SK-N-SH (cell line): ENCODE measurements at regions not wholly inside any gene's neighbourhood (a gene's known extent, or its start where the extent isn't known, plus 50 kb on each side); places are given as distances from the start of the nearest gene placed in this dataset.

ENCODE experiments used
- CTCF ChIA-PET: fragments of 300-600, 350-600 bp; formaldehyde crosslinking; extraction: SDS; loops from one replicate; lab custom pipeline; 2021; lab: Yijun Ruan, JAX
- POLR2A ChIA-PET: fragments of 350-600 bp; sonication (Branson Sonifier 250); formaldehyde crosslinking; extraction: SDS; loops from one replicate; lab custom pipeline; 2020; ENCODE audit warnings: antibody characterized with exemption, inconsistent platforms; lab: Yijun Ruan, JAX
- DNase-seq: peaks from one replicate; pipeline ENCODE4 v3.0.0; 2012
- H2AFZ ChIP-seq: fragments of 200-600 bp; sonication (generic); 2 replicates; pipeline ENCODE4 v1.8.1; 2016; ENCODE audit warnings: antibody characterized with exemption, mild to moderate bottlenecking, low read depth
- H3F3A ChIP-seq: fragments of 200-600 bp; sonication (generic); replicated peaks from 2 replicates; pipeline ENCODE3; 2016; ENCODE audit warnings: antibody characterized with exemption, mild to moderate bottlenecking; ENCODE audit not compliant: insufficient read depth
- H3K27ac ChIP-seq, 2 experiments: fragments of 200-500 bp in 1 of 2; fragments of 200-600 bp in 1 of 2; sonication (Bioruptor generic) in 1 of 2; sonication (generic), shearing (Covaris generic) in 1 of 2; 2 replicates each; pipeline versions ENCODE4 v1.5.1 to v1.6.1; 2014 to 2016; ENCODE audit warnings: low read depth in 2 of 2, inconsistent platforms in 1 of 2, low read length in 1 of 2, mild to moderate bottlenecking in 1 of 2, mixed read lengths in 1 of 2
- H3K27me3 ChIP-seq: fragments of 200-600 bp; sonication (generic), shearing (Covaris generic); 2 replicates; pipeline ENCODE4 v1.6.1; 2016; ENCODE audit warnings: mixed run types; ENCODE audit not compliant: insufficient read depth
- H3K36me3 ChIP-seq, 2 experiments: fragments of 200-500 bp in 1 of 2; fragments of 200-600 bp in 1 of 2; sonication (Bioruptor generic) in 1 of 2; sonication (generic) in 1 of 2; replicated peaks in 1 of 2; 2 replicates each; pipeline versions ENCODE3 to v1.5.1; 2014 to 2016; ENCODE audit warnings: low read length in 1 of 2, mild to moderate bottlenecking in 1 of 2; ENCODE audit not compliant: insufficient read depth in 2 of 2, control insufficient read depth in 1 of 2
- H3K4me1 ChIP-seq, 2 experiments: fragments of 200-500 bp in 1 of 2; fragments of 200-600 bp in 1 of 2; sonication (Bioruptor generic) in 1 of 2; sonication (generic), shearing (Covaris generic) in 1 of 2; 2 replicates each; pipeline versions ENCODE4 v1.5.1 to v1.6.1; 2014 to 2016; ENCODE audit warnings: low read depth in 1 of 2, low read length in 1 of 2, mixed run types in 1 of 2; ENCODE audit not compliant: insufficient read depth in 2 of 2, control insufficient read depth in 1 of 2
- H3K4me2 ChIP-seq: fragments of 200-600 bp; sonication (generic), shearing (Covaris generic); 2 replicates; pipeline ENCODE4 v1.6.1; 2017; ENCODE audit warnings: mixed run types
- H3K4me3 ChIP-seq, 2 experiments: fragments of 200-500 bp in 1 of 2; fragments of 200-600 bp in 1 of 2; sonication (Bioruptor generic) in 1 of 2; sonication (generic), shearing (Covaris generic) in 1 of 2; 2 replicates each; pipeline versions ENCODE4 v1.5.1 to v1.8.1; 2014 to 2016; ENCODE audit warnings: low read depth in 2 of 2, inconsistent platforms in 1 of 2, low read length in 1 of 2, mild to moderate bottlenecking in 1 of 2, mixed read lengths in 1 of 2, moderate library complexity in 1 of 2
- H3K79me2 ChIP-seq: fragments of 200-600 bp; sonication (generic); 2 replicates; pipeline ENCODE4 v1.8.1; 2017; ENCODE audit warnings: mild to moderate bottlenecking; ENCODE audit not compliant: insufficient read depth
- H3K9ac ChIP-seq: fragments of 200-600 bp; sonication (generic); 2 replicates; pipeline ENCODE4 v1.6.1; 2017; ENCODE audit warnings: mixed run types
- H3K9me2 ChIP-seq: fragments of 200-600 bp; sonication (generic); 2 replicates; pipeline ENCODE4 v1.6.1; 2017; ENCODE audit warnings: mixed run types
- H3K9me3 ChIP-seq: fragments of 200-600 bp; sonication (generic); 2 replicates; pipeline ENCODE4 v1.6.1; 2017; ENCODE audit warnings: mixed run types, mild to moderate bottlenecking, moderate library complexity
- H4K20me1 ChIP-seq: fragments of 200-600 bp; sonication (generic); 2 replicates; pipeline ENCODE4 v1.6.1; 2017; ENCODE audit warnings: mild to moderate bottlenecking, mixed run types; ENCODE audit not compliant: insufficient read depth
- EP300 ChIP-seq, 2 experiments: IDR thresholded peaks; 2 replicates each; pipeline versions ENCODE4 v1.4.0 to v1.6.1; 2012; ENCODE audit warnings: borderline replicate concordance in 1 of 2, low read depth in 1 of 2, low read length in 1 of 2
- GABPA ChIP-seq: IDR thresholded peaks from 2 replicates; pipeline ENCODE4 v1.4.0; 2012; ENCODE audit warnings: low read depth, mild to moderate bottlenecking
- GATA2 ChIP-seq: sonication (generic); formaldehyde crosslinking; IDR thresholded peaks from 2 replicates; pipeline ENCODE4 v1.5.0; 2020; ENCODE audit warnings: mild to moderate bottlenecking, missing genetic modification reagents
- JUND ChIP-seq: IDR thresholded peaks from 2 replicates; pipeline ENCODE4 v1.4.0; 2012
- MAX ChIP-seq: IDR thresholded peaks from 2 replicates; pipeline ENCODE4 v1.4.0; 2012; ENCODE audit warnings: low read depth
- NFIC ChIP-seq: IDR thresholded peaks from 2 replicates; pipeline ENCODE4 v1.4.0; 2012; ENCODE audit warnings: borderline replicate concordance
- PBX3 ChIP-seq: IDR thresholded peaks from 2 replicates; pipeline ENCODE4; 2012
- POLR2AphosphoS5 ChIP-seq: IDR thresholded peaks from 2 replicates; pipeline ENCODE4 v1.6.1; 2012; ENCODE audit warnings: low read depth, low read length
- RXRA ChIP-seq: IDR thresholded peaks from 2 replicates; pipeline ENCODE4 v1.4.0; 2012; ENCODE audit warnings: low read depth, mild to moderate bottlenecking, borderline replicate concordance
- TCF12 ChIP-seq: IDR thresholded peaks from 2 replicates; pipeline ENCODE4 v1.4.0; 2012
- USF2 ChIP-seq: fragments of 150-350 bp; IDR thresholded peaks from 2 replicates; pipeline ENCODE4 v1.6.1; 2017; ENCODE audit warnings: antibody characterized with exemption, low read length, low read depth, borderline replicate concordance
- WGBS: methylation state at CpG from one replicate; pipeline ENCODE4 v1.1.6; 2017; ENCODE audit warnings: low lambda C conversion rate; 5-methylcytosine and 5-hydroxymethylcytosine counted together

- TF ChIP-seq GABPA (no peak), MAX (no peak), PBX3 (no peak), USF2 (no peak)
Measured at GRCh38 chr11:11076276-11076675, 218.4 kb upstream of the ZBED5 start (continued).

GRCh38 chr11:11075515-11076171 is 217.8 kb upstream of the ZBED5 start:
- CTCF ChIA-PET = interaction anchor here (0.6 to 1.3 kb wide), 2 partner anchors 9 kb away, joined by 3 read pairs; no protein-coding TSS in a partner anchor
- Histone ChIP-seq H2AFZ (no peak overlapping the region), H3K79me2 (no peaks in the 10 kb centered on the region), H3K4me1 (no peaks in the 10 kb centered on the region), H3K9me2 (no peaks in the 10 kb centered on the region), H3F3A (no peaks in the 10 kb centered on the region), H3K36me3 (no peaks in the 10 kb centered on the region), H3K9ac (no peak overlapping the region), H3K4me3 (no peak overlapping the region), H3K27ac (no peak overlapping the region), H3K4me2 (no peak overlapping the region), H3K9me3 (no peaks in the 10 kb centered on the region), H4K20me1 (no peaks in the 10 kb centered on the region), H3K27me3 (no peaks in the 10 kb centered on the region; the same call in 1 of the 2 replicates)
- peak; percentile 4 for DNase-seq
- POLR2A ChIA-PET = no interaction called here
- WGBS = 36% methylated on average over 6 of the region's 6 CpGs
- TF ChIP-seq TCF12 = no peak

GRCh38 chr11:11074686-11075335 is 217.0 kb upstream of the ZBED5 start:
- no peak overlapping the region for H3K9ac ChIP-seq
- H3K4me2 ChIP-seq = no peak overlapping the region
- no peak overlapping the region for H3K27ac ChIP-seq
- WGBS = 58% methylated on average over 11 of the region's 11 CpGs
- H4K20me1 ChIP-seq = no peaks in the 10 kb centered on the region
- no peaks in the 10 kb centered on the region for H3K9me2 ChIP-seq
- no peaks in the 10 kb centered on the region for H3K9me3 ChIP-seq
- no peak for DNase-seq
- ChIA-PET POLR2A (no interaction called here), CTCF (interaction anchor here (1.3 kb wide), 1 partner anchor 9 kb away, joined by 3 read pairs; no protein-coding TSS in a partner anchor)
- no peaks in the 10 kb centered on the region for H3K79me2 ChIP-seq
- TF ChIP-seq EP300 (IDR thresholded peaks at IDR 0.05; ENCODE audit: borderline replicate concordance in 1 of 2, low read depth in 1 of 2, low read length in 1 of 2) (no peak), POLR2AphosphoS5 (no peak), GATA2 (CRISPR knock-in tag) (no peak), RXRA (no peak), NFIC (no peak), JUND (no peak)
- H3K36me3 ChIP-seq = no peaks in the 10 kb centered on the region
- no peaks in the 10 kb centered on the region; the same call in 1 of the 2 replicates for H3K27me3 ChIP-seq
- H3F3A ChIP-seq = no peaks in the 10 kb centered on the region
- H3K4me1 ChIP-seq = no peaks in the 10 kb centered on the region
- H2AFZ ChIP-seq = no peak overlapping the region
- no peak overlapping the region for H3K4me3 ChIP-seq
